Naive B cell (primary cell): ENCODE measurements at regions not wholly inside any gene's neighbourhood (a gene's known extent, or its start where the extent isn't known, plus 50 kb on each side); places are given as distances from the start of the nearest gene placed in this dataset.

Experiments
- ATAC-seq, 2 donors: fragments of 150-1000 bp; cut with Tn5 transposase; 2 replicates each; pipeline ENCODE4 v1.10.0; 2021; ENCODE audit warnings: low read depth in 2 of 2, mild to moderate bottlenecking in 2 of 2, moderate library complexity in 2 of 2
- DNase-seq: peaks from one replicate; pipeline ENCODE4 v3.0.0; 2022
- H3K27ac Mint-ChIP-seq, 6 donors: one replicate each; pipeline ENCODE4 v1.8.0; 2020 to 2022; ENCODE audit warnings: mild to moderate bottlenecking in 6 of 6, mixed read lengths in 6 of 6, moderate library complexity in 5 of 6, inconsistent platforms in 2 of 6
- H3K27me3 Mint-ChIP-seq, 3 donors: one replicate each; pipeline ENCODE4 v1.8.0; 2021 to 2022; ENCODE audit warnings: mixed read lengths in 3 of 3, mild to moderate bottlenecking in 1 of 3
- H3K36me3 Mint-ChIP-seq, 2 donors: one replicate each; pipeline ENCODE4 v1.8.0; 2020 to 2022; ENCODE audit warnings: mixed read lengths in 2 of 2, inconsistent platforms in 1 of 2, mild to moderate bottlenecking in 1 of 2
- H3K4me1 Mint-ChIP-seq, 3 donors: one replicate each; pipeline ENCODE4 v1.8.0; 2020 to 2022; ENCODE audit warnings: mixed read lengths in 3 of 3, inconsistent platforms in 1 of 3, mild to moderate bottlenecking in 1 of 3, moderate library complexity in 1 of 3
- H3K4me3 Mint-ChIP-seq, 8 donors: one replicate each; pipeline ENCODE4 v1.8.0; 2020 to 2022; ENCODE audit warnings: mild to moderate bottlenecking in 8 of 8, mixed read lengths in 8 of 8, moderate library complexity in 8 of 8, inconsistent platforms in 2 of 8
- H3K9me3 Mint-ChIP-seq, 7 donors: one replicate each; pipeline ENCODE4 v1.8.0; 2020 to 2022; ENCODE audit warnings: mixed read lengths in 7 of 7, mild to moderate bottlenecking in 5 of 7, inconsistent platforms in 2 of 7, moderate library complexity in 1 of 7

- peaks cover 0 to 2% (median 0%) of the 10 kb centered on the region in 7 donors for H3K9me3 Mint-ChIP-seq
- no peak for DNase-seq
- no peak for ATAC-seq
- no peaks in the 10 kb centered on the region for H3K36me3 Mint-ChIP-seq
- H3K27me3 Mint-ChIP-seq: peaks cover 0 to 11% (median 0%) of the 10 kb centered on the region in 3 donors
- no peak overlapping the region for H3K4me3 Mint-ChIP-seq
- no peak overlapping the region for H3K27ac Mint-ChIP-seq
- H3K4me1 Mint-ChIP-seq: no peaks in the 10 kb centered on the region
Measured at GRCh38 chr15:91605576-91605975, 247.9 kb upstream of the SLCO3A1 start.

- no peak overlapping the region for H3K4me3 Mint-ChIP-seq
- no peak overlapping the region for H3K27ac Mint-ChIP-seq
- no peaks in the 10 kb centered on the region for H3K36me3 Mint-ChIP-seq
- peaks cover 0 to 2% (median 0%) of the 10 kb centered on the region in 7 donors for H3K9me3 Mint-ChIP-seq
- H3K27me3 Mint-ChIP-seq: peaks cover 0 to 11% (median 0%) of the 10 kb centered on the region in 3 donors
- ATAC-seq (no peak), DNase-seq (no peak)
- no peaks in the 10 kb centered on the region for H3K4me1 Mint-ChIP-seq
Measured at GRCh38 chr15:91609231-91609630, 244.3 kb upstream of the SLCO3A1 start.

- H3K36me3 Mint-ChIP-seq: no peaks in the 10 kb centered on the region
- no peaks in the 10 kb centered on the region for H3K4me1 Mint-ChIP-seq
Measured at GRCh38 chr15:91609966-91610365, 243.5 kb upstream of the SLCO3A1 start.

GRCh38 chr15:91611561-91612323 lies 241.8 kb upstream of the SLCO3A1 start:
- no peak overlapping the region for H3K4me3 Mint-ChIP-seq
- no peak overlapping the region for H3K27ac Mint-ChIP-seq
- H3K9me3 Mint-ChIP-seq: peaks cover 0 to 6% (median 4%) of the 10 kb centered on the region in 7 donors
- H3K4me1 Mint-ChIP-seq: no peaks in the 10 kb centered on the region
- no peaks in the 10 kb centered on the region for H3K36me3 Mint-ChIP-seq
- DNase-seq (no peak), ATAC-seq (no peak)
- H3K27me3 Mint-ChIP-seq: peaks cover 0 to 11% (median 0%) of the 10 kb centered on the region in 3 donors

More at GRCh38 chr15:91609966-91610365, 243.5 kb upstream of the SLCO3A1 start:
- ATAC-seq: no peak
- Mint-ChIP-seq H3K27ac (no peak overlapping the region), H3K4me3 (no peak overlapping the region), H3K27me3 (peaks cover 0 to 11% (median 0%) of the 10 kb centered on the region in 3 donors), H3K9me3 (peaks cover 0 to 2% (median 0%) of the 10 kb centered on the region in 7 donors)
- no peak for DNase-seq

GRCh38 chr15:91620229-91620628 lies 233.3 kb upstream of the SLCO3A1 start:
- Mint-ChIP-seq H3K9me3 (peaks cover 2 to 14% (median 4%) of the 10 kb centered on the region in 7 donors), H3K36me3 (no peaks in the 10 kb centered on the region), H3K27ac (no peak overlapping the region), H3K4me3 (no peak overlapping the region), H3K4me1 (no peaks in the 10 kb centered on the region), H3K27me3 (peaks cover 0 to 8% (median 8%) of the 10 kb centered on the region in 3 donors)
- DNase-seq (no peak), ATAC-seq (no peak)

GRCh38 chr15:91622235-91622634 lies 231.3 kb upstream of the SLCO3A1 start:
- no peak overlapping the region for H3K4me3 Mint-ChIP-seq
- no peaks in the 10 kb centered on the region for H3K4me1 Mint-ChIP-seq
- DNase-seq: no peak
- peaks cover 0 to 8% (median 8%) of the 10 kb centered on the region in 3 donors for H3K27me3 Mint-ChIP-seq
- ATAC-seq: no peak
- H3K36me3 Mint-ChIP-seq: no peaks in the 10 kb centered on the region
- no peak overlapping the region for H3K27ac Mint-ChIP-seq
- peaks cover 0 to 10% (median 1%) of the 10 kb centered on the region in 7 donors for H3K9me3 Mint-ChIP-seq

- H3K9me3 Mint-ChIP-seq: peaks cover 0 to 10% (median 1%) of the 10 kb centered on the region in 7 donors
- no peak overlapping the region for H3K4me3 Mint-ChIP-seq
- ATAC-seq (no peak), DNase-seq (no peak)
- H3K4me1 Mint-ChIP-seq: no peaks in the 10 kb centered on the region
- H3K27ac Mint-ChIP-seq: no peak overlapping the region
- no peaks in the 10 kb centered on the region for H3K36me3 Mint-ChIP-seq
- peaks cover 0 to 8% (median 8%) of the 10 kb centered on the region in 3 donors for H3K27me3 Mint-ChIP-seq
Measured at GRCh38 chr15:91622711-91623342, 230.7 kb upstream of the SLCO3A1 start.

- H3K36me3 Mint-ChIP-seq: no peaks in the 10 kb centered on the region
- DNase-seq: no peak
- H3K4me1 Mint-ChIP-seq: no peaks in the 10 kb centered on the region
- no peak overlapping the region for H3K4me3 Mint-ChIP-seq
- peaks cover 0 to 2% (median 0%) of the 10 kb centered on the region in 7 donors for H3K9me3 Mint-ChIP-seq
- no peak overlapping the region for H3K27ac Mint-ChIP-seq
- peaks cover 0 to 8% (median 8%) of the 10 kb centered on the region in 3 donors for H3K27me3 Mint-ChIP-seq
- ATAC-seq: no peak
Measured at GRCh38 chr15:91624353-91624968, 229.0 kb upstream of the SLCO3A1 start.

GRCh38 chr15:91625506-91625905 lies 228.0 kb upstream of the SLCO3A1 start:
- H3K36me3 Mint-ChIP-seq: no peaks in the 10 kb centered on the region
- H3K27me3 Mint-ChIP-seq: peaks cover under 1 to 8% (median 6%) of the 10 kb centered on the region in 3 donors
- DNase-seq: no peak
- H3K4me1 Mint-ChIP-seq: no peaks in the 10 kb centered on the region
- no peak for ATAC-seq
- peaks cover 0 to 2% (median 0%) of the 10 kb centered on the region in 7 donors for H3K9me3 Mint-ChIP-seq
- H3K27ac Mint-ChIP-seq: no peak overlapping the region
- H3K4me3 Mint-ChIP-seq: no peak overlapping the region

- Mint-ChIP-seq H3K27me3 (peaks cover 0 to 3% (median 0%) of the 10 kb centered on the region in 3 donors), H3K4me1 (no peaks in the 10 kb centered on the region), H3K27ac (no peak overlapping the region), H3K36me3 (no peaks in the 10 kb centered on the region), H3K4me3 (no peak overlapping the region), H3K9me3 (peaks cover 0 to 5% (median 0%) of the 10 kb centered on the region in 7 donors)
- ATAC-seq: no peak
- no peak for DNase-seq
Measured at GRCh38 chr15:91627473-91628278, 225.8 kb upstream of the SLCO3A1 start.

GRCh38 chr15:91630090-91630489 lies 223.4 kb upstream of the SLCO3A1 start:
- peak overlapping the region in 1 of 8 donors; percentile 25 for H3K4me3 Mint-ChIP-seq
- peaks cover 0 to 3% (median 0%) of the 10 kb centered on the region in 3 donors for H3K27me3 Mint-ChIP-seq
- no peak for ATAC-seq

GRCh38 chr15:91632176-91632575 lies 221.3 kb upstream of the SLCO3A1 start:
- Mint-ChIP-seq H3K4me1 (no peaks in the 10 kb centered on the region), H3K27me3 (peaks cover 0 to 3% (median 0%) of the 10 kb centered on the region in 3 donors), H3K4me3 (no peak overlapping the region), H3K36me3 (no peaks in the 10 kb centered on the region), H3K27ac (no peak overlapping the region), H3K9me3 (peaks cover 0 to 9% (median 4%) of the 10 kb centered on the region in 7 donors)
- ATAC-seq (no peak), DNase-seq (no peak)

More at GRCh38 chr15:91630090-91630489, 223.4 kb upstream of the SLCO3A1 start:
- Mint-ChIP-seq H3K27ac (no peak overlapping the region), H3K36me3 (no peaks in the 10 kb centered on the region), H3K9me3 (peaks cover 0 to 5% (median 2%) of the 10 kb centered on the region in 7 donors), H3K4me1 (no peaks in the 10 kb centered on the region)
- no peak for DNase-seq

GRCh38 chr15:91632981-91633380 lies 220.5 kb upstream of the SLCO3A1 start:
- Mint-ChIP-seq H3K27me3 (peaks cover 0 to 3% (median 0%) of the 10 kb centered on the region in 3 donors), H3K27ac (peak overlapping the region in 1 of 6 donors; percentile 24), H3K4me1 (no peaks in the 10 kb centered on the region), H3K9me3 (peaks cover 0 to 12% (median 6%) of the 10 kb centered on the region in 7 donors), H3K4me3 (no peak overlapping the region), H3K36me3 (no peaks in the 10 kb centered on the region)
- ATAC-seq (no peak), DNase-seq (no peak)
